GM19043 (cell line): ENCODE measurements at regions not wholly inside any gene's neighbourhood (a gene's known extent, or its start where the extent isn't known, plus 50 kb on each side); places are given as distances from the start of the nearest gene placed in this dataset.
"Not testable (repeated sequence)": the region's sequence is repeated elsewhere in the genome, so short reads cannot be mapped to it uniquely, and the experiment has no call there.

ENCODE experiments used
- ATAC-seq: cut with Tn5 transposase; IDR thresholded peaks from one replicate; pipeline ENCODE4 v1.9.1; 2021; ENCODE audit warnings: low read depth; ENCODE audit not compliant: unreplicated experiment

DNA sequence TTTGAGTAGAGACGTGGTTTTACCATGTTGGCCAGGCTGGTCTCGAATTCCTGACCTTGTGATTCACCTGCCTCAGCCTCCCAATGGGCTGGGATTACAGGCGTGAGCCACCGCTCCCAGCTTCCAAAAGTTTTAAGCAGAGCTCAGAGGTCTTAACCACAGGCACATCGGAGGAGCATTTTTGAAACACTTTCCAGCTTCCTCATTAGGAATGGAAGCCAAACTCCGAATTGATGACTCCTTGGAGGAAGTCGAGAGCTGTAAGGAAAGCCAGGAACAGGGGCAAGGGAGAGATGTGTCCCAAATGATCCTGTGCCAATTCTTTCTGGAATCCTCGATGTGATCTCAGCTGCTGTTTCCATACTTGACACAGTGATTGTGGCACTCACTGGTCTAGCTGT, 56.2 kb upstream of the CCZ1B start:
- ATAC-seq, result not testable (repeated sequence)

- ATAC-seq, result not testable (repeated sequence)
Measured at GRCh38 chr7:6883756-6884155, 57.7 kb upstream of the CCZ1B start.

- ATAC-seq, result no peak
Measured at GRCh38 chr7:6886198-6886597, 60.1 kb upstream of the CCZ1B start.

GRCh38 chr7:6888267-6889045, 62.4 kb upstream of the CCZ1B start:
- ATAC-seq, result not testable (repeated sequence)

DNA sequence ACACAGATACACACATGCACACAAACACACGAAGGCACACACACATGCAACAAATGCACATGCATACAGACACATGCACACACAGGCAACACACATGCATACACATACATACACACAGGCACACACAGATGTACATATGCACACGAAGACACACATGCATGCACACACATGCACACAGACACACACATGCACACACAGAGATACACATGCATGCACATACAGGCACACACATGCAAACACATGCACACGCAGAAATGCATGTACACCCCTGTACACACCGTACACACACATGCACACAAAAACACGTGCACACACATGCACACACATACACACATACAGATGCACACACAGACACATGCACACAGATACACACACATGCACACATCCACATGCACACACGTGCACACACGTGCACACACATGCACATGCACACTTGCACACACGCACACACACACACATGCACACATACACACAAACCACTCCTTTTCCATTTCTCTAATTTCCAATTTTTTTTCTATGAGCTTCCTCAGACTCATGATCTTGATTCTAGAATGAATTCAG, 63.3 kb upstream of the CCZ1B start:
- ATAC-seq, result no peak

DNA sequence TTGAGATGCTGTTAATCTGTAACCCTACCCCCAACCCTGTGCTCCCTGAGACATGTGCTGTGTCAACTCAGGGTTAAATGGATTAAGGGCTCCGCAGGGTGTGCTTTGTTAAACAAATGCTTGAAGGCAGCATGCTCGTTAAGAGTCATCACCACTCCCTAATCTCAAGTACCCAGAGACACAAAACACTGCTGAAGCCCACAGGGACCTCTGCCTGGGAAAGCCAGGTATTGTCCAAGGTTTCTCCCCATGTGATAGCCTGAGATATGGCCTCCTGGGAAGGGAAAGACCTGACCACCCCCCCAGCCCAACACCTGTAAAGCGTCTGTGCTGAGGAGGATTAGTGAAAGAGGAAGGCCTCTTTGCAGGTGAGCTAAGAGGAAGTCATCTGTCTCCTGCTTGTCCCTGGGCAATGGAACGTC, 76.0 kb upstream of the CCZ1B start:
- ATAC-seq, result not testable (repeated sequence)

DNA sequence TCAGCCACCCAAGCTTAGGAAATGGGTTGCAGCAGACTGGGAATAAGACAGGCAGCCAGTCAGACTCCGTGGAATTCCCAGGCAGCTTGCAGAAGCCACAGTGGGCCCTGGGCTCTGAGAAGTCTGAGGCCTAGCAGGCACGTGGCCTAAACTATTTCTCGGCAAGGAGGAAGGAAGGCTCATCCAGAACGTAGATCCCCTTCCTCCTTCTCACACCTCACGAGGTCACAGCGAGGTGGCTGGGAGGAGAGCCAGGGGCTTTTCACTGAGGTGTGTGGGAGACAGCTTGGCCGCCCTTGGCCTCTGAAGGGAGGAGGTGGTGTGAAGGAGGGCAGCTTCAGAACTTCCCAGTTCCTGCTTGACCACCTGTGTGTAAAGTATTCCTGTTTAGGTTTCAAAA, 77.2 kb upstream of the CCZ1B start:
- ATAC-seq, result not testable (repeated sequence)

GRCh38 chr7:6903792-6904191, 77.7 kb upstream of the CCZ1B start:
- not testable (repeated sequence) for ATAC-seq

GRCh38 chr7:6917258-6917657, 91.2 kb upstream of the CCZ1B start:
- ATAC-seq, result no peak

DNA sequence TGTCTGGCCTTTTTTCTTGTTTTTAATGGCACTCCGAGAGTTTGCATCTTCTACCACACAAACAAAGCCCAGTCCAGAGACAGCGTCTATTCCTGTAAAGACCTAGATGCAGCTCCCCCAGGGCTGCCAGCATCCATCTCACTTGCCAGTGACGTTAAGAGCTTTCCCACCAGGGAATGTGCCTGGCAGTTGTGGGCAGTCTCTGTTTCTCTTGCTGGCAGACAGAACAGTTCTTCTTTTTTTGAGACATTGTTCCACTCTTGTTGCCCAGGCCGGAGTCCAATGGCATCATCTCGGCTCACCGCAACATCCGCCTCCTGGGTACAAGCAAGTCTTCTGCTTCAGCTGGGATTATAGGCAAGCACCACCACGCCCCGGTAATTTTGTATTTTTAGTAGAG, 93.1 kb upstream of the CCZ1B start:
- not testable (repeated sequence) for ATAC-seq

DNA sequence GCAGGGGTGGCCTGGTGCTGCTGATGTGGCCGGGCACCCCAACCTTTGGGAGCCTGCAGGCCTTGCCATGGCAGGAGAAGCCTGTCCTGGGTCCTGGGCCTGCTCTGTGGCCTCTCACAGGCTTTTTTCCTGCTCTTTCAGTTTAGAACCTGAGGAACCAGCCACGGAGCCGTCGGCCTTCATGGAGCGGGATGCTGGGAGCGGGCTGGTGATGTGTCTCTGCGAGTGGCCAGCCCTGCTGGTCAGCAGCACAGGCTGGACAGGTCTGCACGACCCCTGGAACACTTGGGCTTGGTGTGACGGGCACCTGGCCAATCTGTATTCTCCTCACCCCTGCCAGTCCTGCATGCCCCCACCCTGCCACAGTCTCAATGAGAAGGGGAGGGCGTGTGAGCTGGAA, 98.4 kb upstream of the CCZ1B start:
- not testable (repeated sequence) for ATAC-seq

GRCh38 chr7:6926193-6927174, 100.4 kb upstream of the CCZ1B start:
- ATAC-seq, result not testable (repeated sequence)

GRCh38 chr7:6927643-6928042, 101.6 kb upstream of the CCZ1B start:
- ATAC-seq, result not testable (repeated sequence)

- not testable (repeated sequence) for ATAC-seq
Measured at GRCh38 chr7:6929588-6929987, 103.5 kb upstream of the CCZ1B start.

- not testable (repeated sequence) for ATAC-seq
Measured at GRCh38 chr7:6930081-6930635, 104.1 kb upstream of the CCZ1B start.

GRCh38 chr7:6930787-6931186, 104.7 kb upstream of the CCZ1B start:
- not testable (repeated sequence) for ATAC-seq

DNA sequence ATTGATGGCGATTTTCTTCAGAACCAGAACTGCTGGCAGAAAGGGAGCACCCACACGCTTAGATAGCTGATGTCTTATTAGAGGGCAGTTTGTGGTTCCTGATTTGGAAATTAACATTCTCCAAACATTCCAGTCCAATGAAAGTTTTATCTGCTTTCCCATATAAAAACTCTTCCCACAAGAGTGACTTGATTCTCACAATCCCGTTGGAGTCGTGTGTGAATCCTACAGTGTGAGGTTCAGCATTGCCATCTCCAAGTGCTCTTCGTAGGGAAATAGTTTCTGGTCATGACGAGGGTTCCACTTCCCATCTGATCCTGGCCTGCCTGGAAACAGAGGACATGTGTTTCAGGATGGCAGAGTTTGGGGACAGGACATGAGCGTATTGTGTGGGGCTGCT, 105.4 kb upstream of the CCZ1B start:
- ATAC-seq, result not testable (repeated sequence)

DNA sequence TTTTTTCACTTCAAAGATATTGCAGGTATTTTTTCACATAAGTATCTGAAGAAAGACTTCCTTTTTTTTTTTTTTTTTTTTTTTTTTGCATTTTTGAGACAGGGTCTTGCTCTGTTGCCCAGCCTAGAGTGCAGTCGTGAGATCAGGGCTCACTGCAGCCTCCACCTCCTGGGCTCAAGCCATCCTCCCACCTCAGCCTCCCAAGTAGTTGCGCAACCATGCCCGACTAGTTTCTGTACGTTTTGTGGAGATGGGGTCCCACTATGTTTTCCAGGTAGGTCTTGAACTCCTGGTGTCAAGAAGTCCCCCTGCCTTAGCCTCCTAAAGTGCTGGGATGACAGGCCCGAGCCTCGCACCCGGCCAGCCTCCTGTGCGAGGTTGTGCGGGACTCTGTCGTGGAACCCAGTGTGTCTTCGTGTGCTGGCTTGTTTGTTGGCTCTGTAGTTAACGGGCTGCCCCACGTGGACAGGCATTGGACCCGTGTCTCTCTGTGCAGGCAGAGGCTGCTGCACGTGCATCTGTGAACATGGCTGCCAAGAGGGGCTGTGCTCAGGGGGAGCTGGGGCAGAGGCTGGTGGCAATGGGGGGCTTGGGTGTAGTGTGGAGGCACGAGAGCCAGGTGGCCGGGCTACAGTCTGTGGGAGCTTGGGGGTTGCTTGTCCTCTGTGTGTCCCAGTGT, 108.0 kb upstream of the CCZ1B start:
- not testable (repeated sequence) for ATAC-seq

- ATAC-seq, result no peak
Measured at GRCh38 chr7:6934981-6935380, 108.9 kb upstream of the CCZ1B start.

- ATAC-seq, result not testable (repeated sequence)
Measured at GRCh38 chr7:6936626-6937025, 110.6 kb upstream of the CCZ1B start.
